ENCODE measurements at regions not wholly inside any gene's neighbourhood (a gene's known extent, or its start where the extent isn't known, plus 50 kb on each side); places are given as distances from the start of the nearest gene placed in this dataset.
"Not testable (repeated sequence)": the region's sequence is repeated elsewhere in the genome, so short reads cannot be mapped to it uniquely, and the experiment has no call there.

DNA sequence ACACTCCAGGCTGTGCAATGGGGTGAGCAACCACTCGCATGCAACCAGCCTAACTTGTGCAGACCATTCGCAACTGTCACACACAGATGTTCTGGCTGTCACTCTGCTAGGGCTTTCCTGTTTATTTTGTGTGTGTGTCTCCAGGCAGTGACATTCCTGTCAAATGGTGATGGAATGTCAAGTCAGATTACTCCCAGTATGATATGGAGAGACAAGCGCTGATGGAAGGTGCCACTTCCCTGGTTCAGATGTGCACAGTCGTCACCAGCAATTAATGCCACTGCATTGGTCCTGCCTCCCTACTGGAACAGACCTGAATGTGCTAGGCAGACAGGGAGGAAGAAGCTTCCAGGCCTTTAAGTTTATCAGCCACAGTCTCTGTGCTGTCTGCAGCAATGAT, 442.4 kb upstream of the ISX start:
- no peak for DNase-seq (ENCODE audit: low spot score)
- in situ Hi-C loops (cut with HindIII; ENCODE audit: low sequenced_read_pairs) = no loop called here

- in situ Hi-C loops (cut with HindIII; ENCODE audit: low sequenced_read_pairs); DNase-seq (ENCODE audit: low spot score): not testable (repeated sequence)
These were observed 440.1 kb upstream of the ISX start for GRCh38 chr22:34625892-34626291.

DNA sequence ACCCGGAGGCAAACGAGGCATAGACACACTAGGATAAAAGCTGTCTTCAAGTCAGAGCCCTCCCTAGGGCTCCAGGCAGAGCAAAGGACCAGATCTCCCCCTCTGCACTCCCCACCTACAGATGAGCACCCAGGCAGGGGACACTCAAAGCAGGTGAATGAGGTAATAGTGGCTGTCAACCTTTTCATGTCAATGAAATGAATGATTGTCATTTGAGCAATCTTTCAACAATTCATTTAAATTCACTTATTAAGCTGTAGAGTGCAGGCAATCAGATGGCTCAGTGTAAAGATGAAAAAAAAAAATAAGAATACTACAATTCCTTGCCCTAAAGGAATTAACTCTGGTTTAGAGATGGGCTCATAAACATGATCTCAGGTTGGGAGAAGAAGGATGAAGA, 427.8 kb upstream of the ISX start:
- in situ Hi-C loops (cut with HindIII; ENCODE audit: low sequenced_read_pairs) = no loop called here
- DNase-seq (ENCODE audit: low spot score) = no peak

DNA sequence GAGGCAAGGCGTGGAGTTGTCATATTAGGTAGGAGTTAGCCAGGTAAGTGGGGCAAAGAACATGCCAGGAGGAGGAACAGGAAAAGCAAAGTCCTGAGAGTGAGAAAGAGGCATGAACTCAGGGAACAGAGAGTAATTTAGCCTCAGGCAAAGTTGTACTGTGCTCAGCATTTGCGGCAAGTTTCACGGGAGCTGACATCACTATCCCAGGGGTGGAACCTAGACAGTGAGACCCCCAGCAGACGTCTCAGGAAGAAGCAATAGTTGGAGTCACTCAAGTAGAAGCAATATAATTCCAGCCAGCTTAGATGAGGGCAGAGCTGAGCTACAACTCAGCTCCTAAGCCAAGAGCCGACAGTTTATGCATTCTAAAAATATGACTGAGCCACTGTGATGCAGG, 426.0 kb upstream of the ISX start:
- in situ Hi-C loops (cut with HindIII; ENCODE audit: low sequenced_read_pairs) = no loop called here
- no peak for DNase-seq (ENCODE audit: low spot score)

DNA sequence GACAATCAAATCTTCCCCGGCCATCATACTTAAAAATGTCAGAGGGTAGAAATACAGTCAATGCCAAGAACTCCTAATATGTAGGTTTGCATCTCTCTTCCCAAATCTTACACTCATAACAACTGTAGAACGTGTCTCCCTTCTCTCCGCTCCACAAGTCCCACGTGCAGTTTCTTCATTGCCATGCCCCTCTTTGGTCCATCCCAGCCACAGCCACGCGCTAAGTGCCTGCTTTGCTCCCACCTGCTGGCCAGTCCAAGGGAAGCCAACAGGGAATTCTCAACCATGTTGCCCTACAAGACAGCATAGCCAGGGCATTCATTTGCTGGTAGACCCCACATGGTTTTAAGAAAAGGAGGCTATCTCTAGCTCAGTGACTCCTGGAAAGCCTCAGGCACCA, 420.6 kb upstream of the ISX start:
- in situ Hi-C loops (cut with HindIII; ENCODE audit: low sequenced_read_pairs) = no loop called here
- DNase-seq (ENCODE audit: low spot score) = no peak

GRCh38 chr22:34669001-34669400, 397.0 kb upstream of the ISX start:
- DNase-seq (ENCODE audit: low spot score) = no peak
- in situ Hi-C loops (cut with HindIII; ENCODE audit: low sequenced_read_pairs) = no loop called here

GRCh38 chr22:34683031-34683430, 382.9 kb upstream of the ISX start:
- DNase-seq (ENCODE audit: low spot score); in situ Hi-C loops (cut with HindIII; ENCODE audit: low sequenced_read_pairs): not testable (repeated sequence)

DNA sequence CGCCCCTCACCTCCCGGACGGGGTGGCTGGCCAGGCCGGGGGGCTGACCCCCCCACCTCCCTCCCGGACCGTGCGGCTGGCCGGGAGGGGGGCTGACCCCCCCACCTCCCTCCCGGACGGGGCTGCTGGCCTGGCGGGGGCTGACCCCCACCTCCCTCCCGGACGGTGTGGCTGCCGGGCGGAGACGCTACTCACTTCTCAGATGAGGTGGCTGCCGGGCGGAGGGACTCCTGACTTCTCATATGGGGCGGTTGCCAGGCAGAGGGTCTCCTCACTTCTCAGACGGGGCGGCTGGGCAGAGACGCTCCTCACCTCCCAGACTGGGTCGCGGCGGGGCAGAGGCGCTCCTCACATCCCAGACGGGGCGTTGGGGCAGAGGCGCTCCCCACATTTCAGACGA, 381.7 kb upstream of the ISX start:
- in situ Hi-C loops (cut with HindIII; ENCODE audit: low sequenced_read_pairs); DNase-seq (ENCODE audit: low spot score): not testable (repeated sequence)

- DNase-seq (ENCODE audit: low spot score) = no peak
- in situ Hi-C loops (cut with HindIII; ENCODE audit: low sequenced_read_pairs) = no loop called here
These were observed 378.8 kb upstream of the ISX start for GRCh38 chr22:34687116-34687515.

GRCh38 chr22:34688825-34689224, 377.1 kb upstream of the ISX start:
- in situ Hi-C loops (cut with HindIII; ENCODE audit: low sequenced_read_pairs) = no loop called here
- no peak for DNase-seq (ENCODE audit: low spot score)

- in situ Hi-C loops (cut with HindIII; ENCODE audit: low sequenced_read_pairs) = no loop called here
- no peak for DNase-seq (ENCODE audit: low spot score)
These were observed 369.4 kb upstream of the ISX start for GRCh38 chr22:34696557-34696956.

GRCh38 chr22:34702279-34702678, 363.7 kb upstream of the ISX start:
- no peak for DNase-seq (ENCODE audit: low spot score)
- in situ Hi-C loops (cut with HindIII; ENCODE audit: low sequenced_read_pairs) = loop anchor here (10.0 kb wide), 1 partner anchor 123 kb away; no protein-coding TSS in a partner anchor

DNA sequence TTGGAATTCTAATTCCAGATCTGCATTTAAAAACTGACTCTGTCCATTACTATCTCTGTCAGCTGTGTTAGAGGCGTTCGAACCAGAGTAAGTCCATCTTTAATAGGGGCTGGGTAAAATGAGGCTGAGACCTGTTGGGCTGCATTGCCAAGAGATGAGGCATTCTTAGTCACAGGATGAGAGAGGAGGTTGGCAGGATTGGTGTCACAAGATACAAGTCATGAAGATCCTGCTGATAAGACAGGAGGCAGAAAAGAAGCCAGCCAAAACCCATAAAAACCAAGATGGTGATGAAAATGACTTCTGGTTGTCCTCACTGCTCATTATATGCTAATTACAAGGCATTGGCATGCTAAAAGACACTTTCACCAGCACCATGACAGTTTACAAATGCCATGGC, 356.3 kb upstream of the ISX start:
- DNase-seq (ENCODE audit: low spot score) = no peak
- in situ Hi-C loops (cut with HindIII; ENCODE audit: low sequenced_read_pairs) = loop anchor here (10.0 kb wide), 1 partner anchor 115 kb away; no protein-coding TSS in a partner anchor

GRCh38 chr22:34722901-34723300, 343.1 kb upstream of the ISX start:
- DNase-seq (ENCODE audit: low spot score) = no peak
- in situ Hi-C loops (cut with HindIII; ENCODE audit: low sequenced_read_pairs) = no loop called here

- in situ Hi-C loops (cut with HindIII; ENCODE audit: low sequenced_read_pairs) = no loop called here
- DNase-seq (ENCODE audit: low spot score) = no peak
These were observed 329.9 kb upstream of the ISX start for GRCh38 chr22:34736081-34736480.

DNA sequence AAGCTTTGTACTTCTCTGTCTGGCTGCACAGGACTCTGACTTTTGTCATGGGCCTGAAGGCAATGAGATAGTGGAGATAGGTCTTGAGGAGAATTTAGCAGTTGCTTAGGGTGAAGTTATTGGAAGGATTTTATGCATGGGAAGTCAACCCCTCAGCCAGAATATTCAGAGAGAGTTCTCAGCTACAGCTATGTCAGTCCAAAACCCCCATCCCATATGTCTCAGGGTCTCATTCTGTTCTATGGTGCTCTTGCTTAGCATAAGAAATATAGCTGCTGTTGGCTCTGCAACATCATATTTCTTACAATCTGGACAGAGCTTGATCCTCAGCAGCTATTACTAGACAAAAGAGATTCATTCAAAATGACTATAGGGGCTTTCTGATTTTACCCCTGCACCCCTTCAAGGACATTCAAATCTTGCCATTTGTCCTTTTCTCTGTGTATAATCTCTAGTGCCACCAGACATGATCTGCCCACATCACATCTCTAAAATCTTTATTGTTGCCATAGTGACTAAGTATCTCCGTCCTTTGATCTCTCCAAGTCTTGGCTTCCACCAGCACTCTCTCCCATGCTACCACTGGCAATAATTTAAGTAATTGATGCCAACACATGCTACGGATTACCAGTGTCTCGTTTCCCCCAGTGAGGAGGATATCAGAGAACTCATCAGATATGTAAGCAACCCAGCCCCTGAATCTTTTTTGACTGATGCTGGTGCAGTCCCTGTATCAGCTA, 327.1 kb upstream of the ISX start:
- in situ Hi-C loops (cut with HindIII; ENCODE audit: low sequenced_read_pairs) = no loop called here
- DNase-seq (ENCODE audit: low spot score) = no peak

GRCh38 chr22:34743110-34743751, 322.7 kb upstream of the ISX start:
- in situ Hi-C loops (cut with HindIII; ENCODE audit: low sequenced_read_pairs) = no loop called here
- no peak for DNase-seq (ENCODE audit: low spot score)

- DNase-seq (ENCODE audit: low spot score) = no peak
- in situ Hi-C loops (cut with HindIII; ENCODE audit: low sequenced_read_pairs) = no loop called here
These were observed 305.5 kb upstream of the ISX start for GRCh38 chr22:34760276-34761008.

GRCh38 chr22:34761111-34761510, 304.8 kb upstream of the ISX start:
- in situ Hi-C loops (cut with HindIII; ENCODE audit: low sequenced_read_pairs) = no loop called here
- DNase-seq (ENCODE audit: low spot score) = no peak

DNA sequence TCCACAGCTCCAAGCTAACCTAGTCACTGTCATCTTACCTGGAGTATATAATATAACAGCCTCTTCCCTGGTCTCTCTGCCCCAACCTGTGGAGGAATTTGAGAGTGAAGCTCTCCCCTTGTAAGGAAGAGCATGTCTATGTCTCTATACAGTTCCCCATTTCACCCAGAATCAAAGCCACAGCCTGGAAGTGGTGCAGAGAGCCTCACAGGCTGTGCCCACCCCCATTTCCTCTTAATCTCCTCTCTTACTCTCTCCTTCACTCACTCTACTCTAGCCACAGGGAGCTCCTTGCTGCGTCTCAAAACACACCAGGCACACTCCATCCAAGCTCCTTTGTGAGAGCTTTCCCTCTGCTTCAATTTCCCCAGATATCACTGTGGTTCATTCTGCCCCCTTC, 302.5 kb upstream of the ISX start:
- no peak for DNase-seq (ENCODE audit: low spot score)
- in situ Hi-C loops (cut with HindIII; ENCODE audit: low sequenced_read_pairs) = no loop called here

Measured in G401 (cell line).